ENCODE measurements at regions not wholly inside any gene's neighbourhood (a gene's known extent, or its start where the extent isn't known, plus 50 kb on each side); places are given as distances from the start of the nearest gene placed in this dataset.

GRCh38 chr1:102630041-102630440, 478.3 kb downstream of the COL11A1 start:
- no peak for TF ChIP-seq POLR2A (IDR thresholded peaks at IDR 0.05)
- TF ChIP-seq, protein P1, sequence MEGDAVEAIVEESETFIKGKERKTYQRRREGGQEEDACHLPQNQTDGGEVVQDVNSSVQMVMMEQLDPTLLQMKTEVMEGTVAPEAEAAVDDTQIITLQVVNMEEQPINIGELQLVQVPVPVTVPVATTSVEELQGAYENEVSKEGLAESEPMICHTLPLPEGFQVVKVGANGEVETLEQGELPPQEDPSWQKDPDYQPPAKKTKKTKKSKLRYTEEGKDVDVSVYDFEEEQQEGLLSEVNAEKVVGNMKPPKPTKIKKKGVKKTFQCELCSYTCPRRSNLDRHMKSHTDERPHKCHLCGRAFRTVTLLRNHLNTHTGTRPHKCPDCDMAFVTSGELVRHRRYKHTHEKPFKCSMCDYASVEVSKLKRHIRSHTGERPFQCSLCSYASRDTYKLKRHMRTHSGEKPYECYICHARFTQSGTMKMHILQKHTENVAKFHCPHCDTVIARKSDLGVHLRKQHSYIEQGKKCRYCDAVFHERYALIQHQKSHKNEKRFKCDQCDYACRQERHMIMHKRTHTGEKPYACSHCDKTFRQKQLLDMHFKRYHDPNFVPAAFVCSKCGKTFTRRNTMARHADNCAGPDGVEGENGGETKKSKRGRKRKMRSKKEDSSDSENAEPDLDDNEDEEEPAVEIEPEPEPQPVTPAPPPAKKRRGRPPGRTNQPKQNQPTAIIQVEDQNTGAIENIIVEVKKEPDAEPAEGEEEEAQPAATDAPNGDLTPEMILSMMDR (IDR thresholded peaks at IDR 0.05), result no peak
- Histone ChIP-seq H3K36me3 (no peaks in the 10 kb centered on the region), H3K27me3 (no peaks in the 10 kb centered on the region), H3K9me3 (no peaks in the 10 kb centered on the region), H3K27ac (no peak overlapping the region), H3K4me3 (no peak overlapping the region), H3K4me1 (no peaks in the 10 kb centered on the region)
- DNase-seq, result no peak

DNA sequence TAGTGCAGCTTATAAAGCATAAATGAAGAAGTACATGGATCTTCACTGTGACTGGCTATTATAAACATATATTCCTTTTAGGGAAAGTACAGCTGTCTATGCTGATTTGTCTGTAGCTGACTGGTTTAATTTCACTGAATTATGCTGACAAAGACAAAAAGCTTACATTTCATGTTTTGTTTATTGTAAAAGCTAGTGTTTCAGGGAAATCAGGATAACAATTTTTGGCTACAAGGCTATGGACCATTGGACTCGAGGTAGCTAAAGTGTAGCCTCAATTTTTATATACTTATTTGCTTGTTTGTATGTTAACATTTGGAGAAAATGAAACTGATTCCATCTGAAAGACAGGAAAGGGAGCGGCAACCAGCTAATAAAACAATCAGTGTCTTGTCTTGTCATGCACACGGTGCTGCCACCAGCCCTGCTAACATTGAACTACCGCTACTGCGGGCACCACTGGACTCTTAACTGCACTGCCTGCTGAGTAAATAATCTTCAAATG, 480.2 kb downstream of the COL11A1 start:
- Histone ChIP-seq H3K27ac (no peak overlapping the region), H3K27me3 (no peaks in the 10 kb centered on the region), H3K4me1 (no peaks in the 10 kb centered on the region), H3K36me3 (no peaks in the 10 kb centered on the region), H3K4me3 (no peak overlapping the region), H3K9me3 (no peaks in the 10 kb centered on the region)
- TF ChIP-seq, protein P1 (IDR thresholded peaks at IDR 0.05), result no peak
- no peak for TF ChIP-seq POLR2A (IDR thresholded peaks at IDR 0.05)
- DNase-seq, result no peak

GRCh38 chr1:102627145-102627544, 481.2 kb downstream of the COL11A1 start:
- Histone ChIP-seq H3K36me3 (no peaks in the 10 kb centered on the region), H3K27ac (no peak overlapping the region), H3K27me3 (no peaks in the 10 kb centered on the region), H3K4me3 (no peak overlapping the region), H3K9me3 (no peaks in the 10 kb centered on the region), H3K4me1 (no peaks in the 10 kb centered on the region)
- DNase-seq, result no peak
- TF ChIP-seq, protein P1 (IDR thresholded peaks at IDR 0.05), result no peak
- TF ChIP-seq POLR2A (IDR thresholded peaks at IDR 0.05), result no peak

DNA sequence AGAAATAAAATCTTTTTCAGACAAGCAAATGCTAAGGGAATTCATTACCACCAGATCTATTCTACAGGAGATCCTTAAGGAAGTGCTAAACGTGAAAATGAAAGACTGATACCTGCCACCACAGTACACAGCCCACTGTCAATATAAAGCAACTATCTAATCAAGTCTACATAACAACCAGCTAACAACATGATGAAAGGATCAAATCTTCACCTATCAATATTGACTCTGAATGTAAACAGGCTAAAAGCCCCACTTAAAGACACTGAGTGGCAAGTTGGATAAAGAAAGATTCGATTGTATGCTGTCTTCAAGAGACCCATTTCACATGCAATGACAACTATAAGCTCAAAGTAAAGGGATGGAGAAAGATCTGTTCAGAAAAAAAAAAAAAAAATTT, 492.4 kb downstream of the COL11A1 start:
- Histone ChIP-seq H3K4me1 (no peaks in the 10 kb centered on the region), H3K27me3 (no peaks in the 10 kb centered on the region), H3K4me3 (no peak overlapping the region), H3K9me3 (no peaks in the 10 kb centered on the region), H3K36me3 (no peaks in the 10 kb centered on the region), H3K27ac (no peak overlapping the region)
- no peak for DNase-seq
- TF ChIP-seq, protein P1 (IDR thresholded peaks at IDR 0.05), result no peak
- TF ChIP-seq POLR2A (IDR thresholded peaks at IDR 0.05), result no peak

DNA sequence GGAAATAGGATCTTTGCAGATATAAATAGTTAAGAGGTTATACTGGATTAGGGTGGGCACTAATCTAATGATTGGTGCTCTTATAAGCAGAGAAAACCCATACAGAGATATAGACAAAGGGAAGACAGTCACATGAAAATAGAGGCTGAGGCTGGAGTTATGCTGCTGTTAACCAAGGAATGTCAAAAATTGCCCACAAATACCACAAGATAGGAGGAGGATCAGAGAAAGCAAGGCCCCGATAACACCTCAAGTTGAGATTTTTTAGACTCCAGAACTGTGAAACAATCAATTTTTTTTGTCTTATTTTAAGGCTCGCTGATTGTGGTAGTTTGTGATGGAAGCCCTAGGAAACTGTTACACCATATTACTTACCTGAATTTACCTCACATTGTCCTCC, 513.2 kb downstream of the COL11A1 start:
- Histone ChIP-seq H3K4me1 (no peaks in the 10 kb centered on the region), H3K27ac (no peak overlapping the region), H3K27me3 (no peaks in the 10 kb centered on the region), H3K4me3 (no peak overlapping the region), H3K9me3 (no peaks in the 10 kb centered on the region), H3K36me3 (no peaks in the 10 kb centered on the region)
- no peak for DNase-seq
- TF ChIP-seq, protein P1 (IDR thresholded peaks at IDR 0.05), result no peak
- TF ChIP-seq POLR2A (IDR thresholded peaks at IDR 0.05), result no peak

DNA sequence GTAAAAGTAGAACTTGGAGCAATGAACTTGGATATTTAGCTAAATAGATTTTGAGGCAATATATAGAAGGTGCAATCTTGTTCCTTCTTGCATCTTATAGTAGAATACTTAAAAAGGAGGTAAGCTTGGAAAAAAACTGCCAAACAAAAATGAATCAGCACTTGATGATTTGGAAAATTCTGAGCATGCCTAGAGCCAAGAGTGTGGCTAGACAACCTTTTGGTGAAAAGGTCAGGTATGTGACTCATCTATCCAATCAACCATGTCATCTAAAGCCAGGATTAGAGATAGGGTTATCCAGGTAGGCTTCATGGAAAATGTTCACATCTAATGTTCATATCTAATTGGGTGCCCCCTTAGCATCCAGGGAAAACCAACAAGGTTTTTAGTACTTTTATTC, 515.0 kb downstream of the COL11A1 start:
- H3K4me1 ChIP-seq, result no peaks in the 10 kb centered on the region
- TF ChIP-seq, protein P1 (IDR thresholded peaks at IDR 0.05), result no peak
- no peak for TF ChIP-seq POLR2A (IDR thresholded peaks at IDR 0.05)
- H3K9me3 ChIP-seq, result no peaks in the 10 kb centered on the region
- no peaks in the 10 kb centered on the region for H3K27me3 ChIP-seq
- H3K4me3 ChIP-seq, result no peak overlapping the region
- no peak overlapping the region for H3K27ac ChIP-seq
- DNase-seq, result no peak
- H3K36me3 ChIP-seq, result no peaks in the 10 kb centered on the region

Data from Peyer's patch (tissue), 4 donors.